ENCODE measurements at regions not wholly inside any gene's neighbourhood (a gene's known extent, or its start where the extent isn't known, plus 50 kb on each side); places are given as distances from the start of the nearest gene placed in this dataset.

DNA sequence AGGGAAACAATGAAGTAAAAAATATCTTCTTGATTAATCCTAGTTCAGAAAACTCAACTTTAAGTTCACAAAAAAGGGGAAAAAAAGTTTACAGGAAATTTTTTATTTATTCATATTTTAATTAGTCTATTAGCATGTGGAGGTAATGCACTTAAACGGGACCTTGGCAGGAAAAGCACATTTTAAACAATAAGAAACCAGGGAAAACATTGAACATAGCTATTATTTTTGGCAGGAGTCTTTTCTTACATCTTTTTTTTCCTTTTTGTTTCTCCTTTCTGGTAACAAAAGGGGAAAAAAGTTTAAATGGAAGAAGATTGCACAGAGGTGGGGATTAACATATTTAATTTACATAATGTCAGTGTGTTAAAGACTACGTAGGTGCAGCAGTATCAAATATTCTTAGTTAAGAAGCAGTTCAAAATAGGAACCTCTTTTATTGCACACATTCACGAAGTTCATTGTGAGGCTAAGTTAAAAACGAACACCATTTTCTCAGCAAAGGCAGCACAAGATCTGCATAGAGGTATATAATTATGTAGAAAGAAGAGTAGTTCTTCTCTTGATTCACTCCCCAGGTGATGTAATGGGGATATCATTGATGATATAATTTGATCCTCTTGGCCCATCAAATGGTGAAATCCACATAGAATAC lies 940.5 kb downstream of the CDH11 start:
- Histone ChIP-seq H3K27me3 (ENCODE audit: insufficient read depth, low read length) (no peaks in the 10 kb centered on the region), H3K56ac (ENCODE audit: insufficient read length, low read depth, low read length) (no peak overlapping the region), H3K9ac (ENCODE audit: extremely low read depth, insufficient read length, low read length) (no peak overlapping the region), H3K4ac (ENCODE audit: low read depth, low read length) (no peak overlapping the region), H2AK5ac (ENCODE audit: insufficient read length, low read length) (no peak overlapping the region), H3K23me2 (ENCODE audit: insufficient read length, low read depth, low read length, poor library complexity, severe bottlenecking) (no peaks in the 10 kb centered on the region), H2BK120ac (ENCODE audit: low read depth, low read length, poor library complexity, severe bottlenecking) (no peak overlapping the region), H3T11ph (ENCODE audit: low read length) (no peak overlapping the region), H2BK12ac (ENCODE audit: insufficient read length, low read depth, low read length) (no peak overlapping the region), H4K20me1 (ENCODE audit: control insufficient read depth, insufficient read depth, insufficient read length) (no peaks in the 10 kb centered on the region), H3K79me2 (ENCODE audit: insufficient read depth, low read length) (no peaks in the 10 kb centered on the region), H3K18ac (ENCODE audit: insufficient read length, low read depth, low read length) (no peak overlapping the region), H2AFZ (ENCODE audit: low read length) (no peak overlapping the region), H3K27ac (ENCODE audit: insufficient read length, low read depth, low read length) (no peak overlapping the region), H3K9me3 (ENCODE audit: control insufficient read depth, low read depth, low read length) (no peaks in the 10 kb centered on the region), H2BK20ac (ENCODE audit: low read depth, low read length, poor library complexity, severe bottlenecking) (no peak overlapping the region), H4K8ac (replicated peaks; ENCODE audit: insufficient read length, low read depth, low read length) (no peak overlapping the region), H3K4me1 (ENCODE audit: insufficient read depth, low read length) (no peaks in the 10 kb centered on the region), H3K23ac (ENCODE audit: insufficient read length, low read depth, low read length) (no peak overlapping the region), H3K4me2 (ENCODE audit: insufficient read depth, insufficient read length, low read length) (no peak overlapping the region), H2BK15ac (ENCODE audit: low read depth, low read length) (no peak overlapping the region), H3K14ac (ENCODE audit: insufficient read depth, low read length) (no peak overlapping the region), H4K5ac (ENCODE audit: insufficient read length, low read depth, low read length) (no peak overlapping the region), H3K79me1 (ENCODE audit: insufficient read depth, low read depth, low read length, poor library complexity, severe bottlenecking) (no peaks in the 10 kb centered on the region), H2BK5ac (ENCODE audit: insufficient read length, low read length) (no peak overlapping the region), H4K91ac (ENCODE audit: insufficient read length, low read depth, low read length) (no peak overlapping the region)
- Mint-ChIP-seq H3K4me3 (no peak overlapping the region), H3K27me3 (ENCODE audit: low read depth) (no peaks in the 10 kb centered on the region; the same call in 1 of the 2 replicates), H3K9me3 (peaks cover 28% of the 10 kb centered on the region in 2 experiments), H3K36me3 (ENCODE audit: insufficient read depth in 1 of 3, low read depth in 3 of 3) (peaks cover 18 to 27% (median 22%) of the 10 kb centered on the region in 3 experiments), H3K27ac (no peak overlapping the region; a peak in 1 of 7 replicates), H3K4me1 (peaks cover 0 to 5% of the 10 kb centered on the region in 2 experiments; a peak in 1 of 4 replicates)
- TF ChIP-seq, protein P1, sequence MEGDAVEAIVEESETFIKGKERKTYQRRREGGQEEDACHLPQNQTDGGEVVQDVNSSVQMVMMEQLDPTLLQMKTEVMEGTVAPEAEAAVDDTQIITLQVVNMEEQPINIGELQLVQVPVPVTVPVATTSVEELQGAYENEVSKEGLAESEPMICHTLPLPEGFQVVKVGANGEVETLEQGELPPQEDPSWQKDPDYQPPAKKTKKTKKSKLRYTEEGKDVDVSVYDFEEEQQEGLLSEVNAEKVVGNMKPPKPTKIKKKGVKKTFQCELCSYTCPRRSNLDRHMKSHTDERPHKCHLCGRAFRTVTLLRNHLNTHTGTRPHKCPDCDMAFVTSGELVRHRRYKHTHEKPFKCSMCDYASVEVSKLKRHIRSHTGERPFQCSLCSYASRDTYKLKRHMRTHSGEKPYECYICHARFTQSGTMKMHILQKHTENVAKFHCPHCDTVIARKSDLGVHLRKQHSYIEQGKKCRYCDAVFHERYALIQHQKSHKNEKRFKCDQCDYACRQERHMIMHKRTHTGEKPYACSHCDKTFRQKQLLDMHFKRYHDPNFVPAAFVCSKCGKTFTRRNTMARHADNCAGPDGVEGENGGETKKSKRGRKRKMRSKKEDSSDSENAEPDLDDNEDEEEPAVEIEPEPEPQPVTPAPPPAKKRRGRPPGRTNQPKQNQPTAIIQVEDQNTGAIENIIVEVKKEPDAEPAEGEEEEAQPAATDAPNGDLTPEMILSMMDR (conservative IDR thresholded peaks at IDR 0.05): no peak
- WGBS (ENCODE audit: extremely low coverage, insufficient read length, low lambda C conversion rate): no CpG with 5 or more reads among the region's 4 CpGs
- no peak for DNase-seq

All from H9 (cell line).